MM.1S (cell line): ENCODE measurements at regions not wholly inside any gene's neighbourhood (a gene's known extent, or its start where the extent isn't known, plus 50 kb on each side); places are given as distances from the start of the nearest gene placed in this dataset.

Source experiments
- DNase-seq: peaks from one replicate; pipeline ENCODE4 v3.0.0-alpha.2; 2015
- H2AFZ ChIP-seq: fragments of 300-600 bp; sonication (generic); 2 replicates; pipeline ENCODE4 v1.6.0; 2016; ENCODE audit warnings: antibody characterized with exemption, low read length
- H3F3A ChIP-seq: fragments of 300-600 bp; sonication (generic); 2 replicates; pipeline ENCODE4 v1.6.1; 2016; ENCODE audit warnings: mild to moderate bottlenecking, antibody characterized with exemption, low read length, moderate library complexity, mixed read lengths; ENCODE audit not compliant: insufficient read depth
- H3K27ac ChIP-seq: fragments of 300-600 bp; sonication (generic); 2 replicates; pipeline ENCODE4 v1.5.1; 2016; ENCODE audit warnings: mild to moderate bottlenecking, low read length
- H3K27me3 ChIP-seq: fragments of 300-600 bp; sonication (generic); replicated peaks from 2 replicates; pipeline ENCODE4 v1.6.0; 2016; ENCODE audit warnings: low read length; ENCODE audit not compliant: insufficient read depth
- H3K36me3 ChIP-seq: fragments of 300-600 bp; sonication (generic); replicated peaks from 2 replicates; pipeline ENCODE4 v1.6.1; 2016; ENCODE audit warnings: mild to moderate bottlenecking, low read length, mixed read lengths; ENCODE audit not compliant: insufficient read depth
- H3K4me1 ChIP-seq: fragments of 300-600 bp; sonication (generic); 2 replicates; pipeline ENCODE4 v1.6.1; 2016; ENCODE audit warnings: low read length, mixed read lengths
- H3K4me2 ChIP-seq: fragments of 300-600 bp; sonication (generic); 2 replicates; pipeline ENCODE4 v1.6.0; 2016; ENCODE audit warnings: low read depth, low read length
- H3K4me3 ChIP-seq: fragments of 300-600 bp; sonication (generic); 2 replicates; pipeline ENCODE4 v1.5.1; 2016; ENCODE audit warnings: low read length, mixed read lengths
- H3K79me2 ChIP-seq: fragments of 300-600 bp; sonication (generic); 2 replicates; pipeline ENCODE4 v1.6.1; 2016; ENCODE audit warnings: mixed run types, low read length, mixed read lengths
- H3K9ac ChIP-seq: fragments of 300-600 bp; sonication (generic); 2 replicates; pipeline ENCODE4 v1.6.1; 2016; ENCODE audit warnings: low read length, mixed read lengths
- H3K9me2 ChIP-seq: fragments of 300-600 bp; sonication (generic); replicated peaks from 2 replicates; pipeline ENCODE4 v1.6.1; 2016; ENCODE audit warnings: mild to moderate bottlenecking, low read length, mixed read lengths; ENCODE audit not compliant: insufficient read depth
- H3K9me3 ChIP-seq: fragments of 300-600 bp; sonication (generic); replicated peaks from 2 replicates; pipeline ENCODE4 v1.6.1; 2016; ENCODE audit warnings: mild to moderate bottlenecking, low read length, mixed read lengths; ENCODE audit not compliant: insufficient read depth
- H4K20me1 ChIP-seq: fragments of 300-600 bp; sonication (generic); 2 replicates; pipeline ENCODE4 v1.6.1; 2016; ENCODE audit warnings: mild to moderate bottlenecking, low read length, moderate library complexity, mixed read lengths; ENCODE audit not compliant: insufficient read depth
- CTCF ChIP-seq: fragments of 300-600 bp; sonication (generic); IDR thresholded peaks from 2 replicates; pipeline ENCODE4 v1.5.1; 2016; ENCODE audit warnings: antibody characterized with exemption, low read length, mixed read lengths
- EZH2 ChIP-seq: fragments of 300-600 bp; sonication (generic); optimal IDR thresholded peaks from 2 replicates; pipeline ENCODE3; 2017; ENCODE audit warnings: low read depth, mild to moderate bottlenecking, antibody characterized with exemption, low read length, mixed read lengths
- EZH2phosphoT487 ChIP-seq: fragments of 300-600 bp; sonication (generic); IDR thresholded peaks from 2 replicates; pipeline ENCODE4 v1.6.1; 2018; ENCODE audit warnings: antibody characterized with exemption, low read length

- H3K27ac ChIP-seq: no peak overlapping the region
- DNase-seq: no peak
- no peak overlapping the region for H3K4me3 ChIP-seq
- no peaks in the 10 kb centered on the region; the same call in 1 of the 2 replicates for H3F3A ChIP-seq
- no peak for TF ChIP-seq EZH2
- TF ChIP-seq EZH2phosphoT487: no peak
- TF ChIP-seq CTCF: no peak
- no peaks in the 10 kb centered on the region for H3K36me3 ChIP-seq
- H3K79me2 ChIP-seq: no peaks in the 10 kb centered on the region
- peaks cover 6% of the 10 kb centered on the region for H3K4me1 ChIP-seq
- no peaks in the 10 kb centered on the region for H4K20me1 ChIP-seq
- no peak overlapping the region for H3K4me2 ChIP-seq
- H2AFZ ChIP-seq: no peak overlapping the region
- no peaks in the 10 kb centered on the region for H3K27me3 ChIP-seq
- H3K9me3 ChIP-seq: no peaks in the 10 kb centered on the region
- H3K9me2 ChIP-seq: no peaks in the 10 kb centered on the region
- H3K9ac ChIP-seq: no peak overlapping the region
Measured at GRCh38 chr6:99099243-99099642, 151.5 kb upstream of the FBXL4 start.

DNA sequence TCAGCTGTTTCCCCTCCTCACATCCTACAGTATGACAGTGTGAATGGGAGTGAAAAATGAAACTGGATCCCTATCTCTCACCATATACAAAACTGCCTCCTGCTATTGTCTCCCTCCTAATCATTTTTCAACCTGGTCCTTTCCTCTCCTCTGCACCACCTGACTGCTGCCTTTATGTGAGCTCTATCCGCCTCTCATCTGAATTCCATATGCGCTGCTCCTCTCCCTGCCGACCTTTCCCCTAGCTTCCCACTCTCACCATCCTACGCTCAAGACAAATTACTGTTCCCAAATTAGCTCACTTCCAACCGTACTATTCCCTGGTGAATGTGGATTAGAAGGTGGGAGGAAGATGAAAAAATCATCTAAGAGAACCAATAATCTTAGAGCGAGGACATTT lies 148.4 kb upstream of the FBXL4 start:
- Histone ChIP-seq H4K20me1 (no peaks in the 10 kb centered on the region), H3K4me2 (no peak overlapping the region), H3K9ac (no peak overlapping the region), H3F3A (peaks cover 23% of the 10 kb centered on the region), H3K36me3 (no peaks in the 10 kb centered on the region), H2AFZ (no peak overlapping the region), H3K4me1 (peaks cover 33% of the 10 kb centered on the region), H3K4me3 (no peak overlapping the region), H3K79me2 (no peaks in the 10 kb centered on the region), H3K9me2 (no peaks in the 10 kb centered on the region), H3K9me3 (no peaks in the 10 kb centered on the region), H3K27me3 (no peaks in the 10 kb centered on the region), H3K27ac (no peak overlapping the region)
- DNase-seq: no peak
- TF ChIP-seq CTCF (no peak), EZH2 (no peak), EZH2phosphoT487 (no peak)

GRCh38 chr6:99093456-99094190 lies 145.9 kb upstream of the FBXL4 start:
- Histone ChIP-seq H3K4me2 (peak overlapping the region; percentile 57), H3K4me1 (peaks cover 38% of the 10 kb centered on the region), H3F3A (peaks cover 23% of the 10 kb centered on the region), H2AFZ (peak overlapping the region; percentile 32), H3K79me2 (no peaks in the 10 kb centered on the region), H4K20me1 (no peaks in the 10 kb centered on the region), H3K27ac (peak overlapping the region; percentile 81; the same call in 1 of the 2 replicates), H3K9me2 (no peaks in the 10 kb centered on the region), H3K9me3 (no peaks in the 10 kb centered on the region), H3K4me3 (0 out of 2 replicates have a peak overlapping the region, but pooled peaks have one; percentile 1), H3K36me3 (no peaks in the 10 kb centered on the region), H3K27me3 (no peaks in the 10 kb centered on the region), H3K9ac (no peak overlapping the region)
- peak; percentile 30 for DNase-seq
- TF ChIP-seq EZH2phosphoT487 (no peak), EZH2 (no peak), CTCF (no peak)
